Transverse colon (tissue), 4 donors: ENCODE measurements at regions not wholly inside any gene's neighbourhood (a gene's known extent, or its start where the extent isn't known, plus 50 kb on each side); places are given as distances from the start of the nearest gene placed in this dataset.

Source experiments
- DNase-seq: peaks from one replicate; pipeline ENCODE4 v3.0.0-alpha.2; 2019
- H3K27ac ChIP-seq, 4 donors: fragments of 200-600 bp; sonication (generic); 2 replicates each; pipeline ENCODE4 v1.5.1; 2016 to 2018; ENCODE audit warnings: inconsistent platforms in 4 of 4
- H3K27me3 ChIP-seq: fragments of 200-600 bp; sonication (generic); 2 replicates; pipeline ENCODE4 v1.5.1; 2017; ENCODE audit warnings: inconsistent platforms
- H3K36me3 ChIP-seq, 4 donors: fragments of 200-600 bp; sonication (generic); 2 replicates each; pipeline ENCODE4 v1.5.1; 2017 to 2019; ENCODE audit warnings: inconsistent platforms in 4 of 4
- H3K4me1 ChIP-seq, 4 donors: fragments of 200-600 bp; sonication (generic); 2 replicates each; pipeline ENCODE4 v1.5.1; 2017 to 2020; ENCODE audit warnings: inconsistent platforms in 4 of 4
- H3K4me3 ChIP-seq, 4 donors: fragments of 200-600 bp; sonication (generic); 1 replicate in 1 of 4; 2 replicates in 3 of 4; pipeline versions ENCODE4 v1.5.1 to v1.6.1; 2017 to 2019; ENCODE audit warnings: inconsistent platforms in 4 of 4
- H3K9me3 ChIP-seq, 2 donors: fragments of 200-600 bp; sonication (generic); 2 replicates each; pipeline ENCODE4 v1.5.1; 2017 to 2019; ENCODE audit warnings: inconsistent platforms in 2 of 2
- CTCF ChIP-seq, 5 experiments: fragments of 200-600 bp in 3 of 5; fragments of 450-650 bp in 2 of 5; sonication (generic) in 3 of 5; IDR thresholded peaks; 1 replicate in 2 of 5; 2 replicates in 3 of 5; pipeline ENCODE4 v1.5.1; 2016 to 2017; ENCODE audit warnings: antibody characterized with exemption in 5 of 5, inconsistent platforms in 3 of 5, mild to moderate bottlenecking in 2 of 5, moderate library complexity in 1 of 5
- EP300 ChIP-seq: sonication (generic); formaldehyde crosslinking; IDR thresholded peaks from one replicate; pipeline ENCODE4 v1.6.1; 2017; ENCODE audit warnings: antibody characterized with exemption, low read depth
- POLR2A ChIP-seq: fragments of 450-650 bp; IDR thresholded peaks from one replicate; pipeline ENCODE4 v1.6.1; 2016; ENCODE audit warnings: antibody characterized with exemption, mild to moderate bottlenecking, moderate library complexity
- POLR2AphosphoS5 ChIP-seq, 3 donors: sonication (generic); formaldehyde crosslinking; IDR thresholded peaks; one replicate each; pipeline ENCODE4 v1.6.1; 2016; ENCODE audit warnings: antibody characterized with exemption in 3 of 3
- WGBS, 2 donors: methylation state at CpG; one replicate each; pipeline ENCODE4 v1.1.5; 2018; ENCODE audit warnings: low coverage in 1 of 2; 5-methylcytosine and 5-hydroxymethylcytosine counted together
- in situ Hi-C, 4 donors: fragments of 200-750 bp; cut with MboI; loops; one replicate each; pipeline versions ENCODE4 v1.15.0 to v1.15.1; 2017; ENCODE audit warnings: low sequenced_read_pairs in 3 of 4, low pct_ligation_motif_present in 1 of 4, low pct_unique_long_range_greater_than_20kb in 1 of 4
- intact Hi-C: fragments of 100-400 bp; cut with DNase I; formaldehyde crosslinking; loops from one replicate; pipeline ENCODE4 v1.15.1; 2023; ENCODE audit warnings: low total_unique reads

- Histone ChIP-seq H3K4me3 (no peak overlapping the region), H3K27ac (no peak overlapping the region), H3K9me3 (no peaks in the 10 kb centered on the region), H3K27me3 (no peaks in the 10 kb centered on the region), H3K4me1 (no peaks in the 10 kb centered on the region), H3K36me3 (no peaks in the 10 kb centered on the region)
- intact Hi-C loops (no loop called here), in situ Hi-C loops (no loop called here)
- no peak for DNase-seq
- TF ChIP-seq POLR2A = no peak
- TF ChIP-seq POLR2AphosphoS5 (IDR thresholded peaks at IDR 0.05) = no peak
- TF ChIP-seq EP300 = no peak
- TF ChIP-seq CTCF (IDR thresholded peaks at IDR 0.05) = no peak
- 46% methylated on average over 4 to 5 of the region's 5 CpGs for WGBS, 2 donors
Observed at GRCh38 chr2:194602750-194603149, 1054.3 kb upstream of the SLC39A10 start.

DNA sequence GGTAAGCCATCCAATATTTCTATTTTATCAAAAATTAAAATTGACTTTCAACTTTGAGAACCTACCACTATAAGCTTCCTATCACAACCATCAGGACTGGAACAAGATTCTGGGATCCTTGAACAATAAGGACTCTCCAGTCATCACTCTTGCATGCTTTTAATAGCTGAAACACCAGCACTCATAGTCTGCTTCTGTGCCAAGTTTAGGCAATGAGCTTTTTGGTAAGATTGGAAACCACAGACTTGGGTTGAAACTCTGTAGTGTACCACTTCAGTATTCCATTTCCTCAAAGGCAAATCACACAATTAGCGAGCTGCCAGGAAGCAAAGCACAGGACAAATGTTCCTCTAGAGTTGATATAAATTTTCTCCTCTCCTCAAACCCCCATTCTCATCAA lies 1065.8 kb upstream of the SLC39A10 start:
- no peaks in the 10 kb centered on the region for H3K9me3 ChIP-seq
- no peak for TF ChIP-seq POLR2A
- TF ChIP-seq EP300 = no peak
- in situ Hi-C loops = no loop called here

DNA sequence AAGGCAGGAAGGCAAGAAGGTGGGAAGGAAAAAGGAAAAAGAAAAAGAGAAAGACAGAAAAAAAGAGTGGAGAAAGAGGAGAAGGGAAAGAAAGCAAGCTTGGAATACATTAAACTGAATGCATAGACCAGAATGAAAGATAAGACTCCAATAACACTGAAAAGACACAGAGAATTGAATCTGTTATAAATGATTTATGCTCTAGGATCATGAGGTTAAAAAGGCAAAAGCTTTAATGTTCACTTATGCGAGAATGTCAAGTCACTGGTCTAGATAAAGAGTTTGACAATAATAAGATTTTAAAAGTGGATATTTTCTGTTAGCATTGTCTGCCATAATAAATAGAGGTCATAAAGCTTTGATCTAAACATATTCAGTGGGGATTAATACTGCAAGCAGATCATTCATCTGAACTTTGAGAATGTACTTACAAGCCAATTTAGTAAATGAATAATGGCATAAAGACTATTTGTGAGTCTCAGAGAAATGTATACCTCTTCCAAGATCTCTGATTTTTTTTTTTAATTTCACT lies 1069.2 kb upstream of the SLC39A10 start:
- TF ChIP-seq EP300 (no peak), CTCF (IDR thresholded peaks at IDR 0.05) (no peak), POLR2AphosphoS5 (IDR thresholded peaks at IDR 0.05) (no peak), POLR2A (no peak)
- no peak for DNase-seq
- H3K4me1 ChIP-seq = no peaks in the 10 kb centered on the region
- in situ Hi-C loops = no loop called here
- no peak overlapping the region for H3K4me3 ChIP-seq
- 50 to 53% methylated on average over 1 of the region's 1 CpG for WGBS, 2 donors
- no peaks in the 10 kb centered on the region for H3K36me3 ChIP-seq
- no peaks in the 10 kb centered on the region for H3K9me3 ChIP-seq
- H3K27ac ChIP-seq = no peak overlapping the region
- intact Hi-C loops = no loop called here
- H3K27me3 ChIP-seq = no peaks in the 10 kb centered on the region

More for the DNA sequence above, 1065.8 kb upstream of the SLC39A10 start:
- intact Hi-C loops = no loop called here
- no peaks in the 10 kb centered on the region for H3K4me1 ChIP-seq
- no peak overlapping the region for H3K4me3 ChIP-seq
- 70 to 80% methylated on average over 1 of the region's 1 CpG for WGBS, 2 donors
- no peak overlapping the region for H3K27ac ChIP-seq
- H3K27me3 ChIP-seq = no peaks in the 10 kb centered on the region
- no peaks in the 10 kb centered on the region for H3K36me3 ChIP-seq
- DNase-seq = no peak

- 60 to 79% methylated on average over 2 of the region's 2 CpGs for WGBS, 2 donors
- in situ Hi-C loops (no loop called here), intact Hi-C loops (no loop called here)
- no peak for TF ChIP-seq CTCF (IDR thresholded peaks at IDR 0.05)
- no peak for TF ChIP-seq EP300
- TF ChIP-seq POLR2A = no peak
- no peak for TF ChIP-seq POLR2AphosphoS5 (IDR thresholded peaks at IDR 0.05)
- no peaks in the 10 kb centered on the region for H3K27me3 ChIP-seq
- no peak overlapping the region for H3K27ac ChIP-seq
- H3K36me3 ChIP-seq = no peaks in the 10 kb centered on the region
- no peaks in the 10 kb centered on the region for H3K9me3 ChIP-seq
- no peak overlapping the region for H3K4me3 ChIP-seq
- H3K4me1 ChIP-seq = no peaks in the 10 kb centered on the region
- no peak for DNase-seq
Observed at GRCh38 chr2:194567661-194568017, 1089.4 kb upstream of the SLC39A10 start.
